HG03469 (cell line): ENCODE measurements at regions not wholly inside any gene's neighbourhood (a gene's known extent, or its start where the extent isn't known, plus 50 kb on each side); places are given as distances from the start of the nearest gene placed in this dataset.

Experiments
- ATAC-seq: cut with Tn5 transposase; IDR thresholded peaks from one replicate; pipeline ENCODE4 v1.9.1; 2021; ENCODE audit warnings: mild to moderate bottlenecking, moderate library complexity, moderate number of reproducible peaks; ENCODE audit not compliant: unreplicated experiment

- ATAC-seq: no peak
Observed at GRCh38 chr22:49147617-49148175, 680.0 kb downstream of the BRD1 start.

- no peak for ATAC-seq
Observed at GRCh38 chr22:49147171-49147570, 680.5 kb downstream of the BRD1 start.

- no peak for ATAC-seq
Observed at GRCh38 chr22:49146511-49146910, 681.2 kb downstream of the BRD1 start.

- no peak for ATAC-seq
Observed at GRCh38 chr22:49143812-49144211, 683.9 kb downstream of the BRD1 start.

GRCh38 chr22:49142891-49143290, 684.8 kb downstream of the BRD1 start:
- no peak for ATAC-seq

GRCh38 chr22:49142296-49142695, 685.4 kb downstream of the BRD1 start:
- no peak for ATAC-seq

GRCh38 chr22:49141761-49142160, 685.9 kb downstream of the BRD1 start:
- ATAC-seq: no peak

- no peak for ATAC-seq
Observed at GRCh38 chr22:49140911-49141665, 686.6 kb downstream of the BRD1 start.

- no peak for ATAC-seq
Observed at GRCh38 chr22:49139492-49140151, 688.1 kb downstream of the BRD1 start.

GRCh38 chr22:49138250-49138790, 689.4 kb downstream of the BRD1 start:
- no peak for ATAC-seq

GRCh38 chr22:49137206-49137840, 690.4 kb downstream of the BRD1 start:
- no peak for ATAC-seq

GRCh38 chr22:49136816-49137180, 690.9 kb downstream of the BRD1 start:
- no peak for ATAC-seq

- ATAC-seq: no peak
Observed at GRCh38 chr22:49136041-49136815, 691.4 kb downstream of the BRD1 start.

- no peak for ATAC-seq
Observed at GRCh38 chr22:49134076-49134475, 693.6 kb downstream of the BRD1 start.

GRCh38 chr22:49133541-49133940, 694.1 kb downstream of the BRD1 start:
- no peak for ATAC-seq

GRCh38 chr22:49132009-49132408, 695.7 kb downstream of the BRD1 start:
- no peak for ATAC-seq

- no peak for ATAC-seq
Observed at GRCh38 chr22:49129736-49130135, 697.9 kb downstream of the BRD1 start.

GRCh38 chr22:49128874-49129273, 698.8 kb downstream of the BRD1 start:
- ATAC-seq: no peak

- no peak for ATAC-seq
Observed at GRCh38 chr22:49124608-49125007, 703.1 kb downstream of the BRD1 start.

- no peak for ATAC-seq
Observed at GRCh38 chr22:49123621-49124192, 704.0 kb downstream of the BRD1 start.
